ENCODE measurements at regions not wholly inside any gene's neighbourhood (a gene's known extent, or its start where the extent isn't known, plus 50 kb on each side); places are given as distances from the start of the nearest gene placed in this dataset.
"Not testable (repeated sequence)": the region's sequence is repeated elsewhere in the genome, so short reads cannot be mapped to it uniquely, and the experiment has no call there.

GRCh38 chr1:199472978-199473377 is 554.5 kb upstream of the NR5A2 start:
- DNase-seq: no peak

DNA sequence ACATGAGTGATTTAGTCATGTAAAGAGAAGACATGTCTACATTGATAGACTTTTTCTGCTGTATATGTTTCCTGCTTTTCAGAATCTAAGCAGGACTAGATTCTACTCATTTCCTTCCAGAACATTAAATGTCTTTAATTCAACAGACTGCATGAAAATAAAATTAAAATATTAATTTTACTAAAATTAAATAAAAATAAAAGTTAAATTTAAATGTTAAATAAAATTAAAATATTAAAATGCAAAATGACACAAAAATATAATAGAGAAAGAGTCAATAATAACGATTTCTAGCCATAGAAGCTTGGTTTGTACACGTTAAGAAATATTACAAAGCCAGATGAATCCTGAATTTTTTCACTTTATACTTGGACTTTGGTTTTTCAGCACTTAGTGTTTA is 552.8 kb upstream of the NR5A2 start:
- no peak for DNase-seq

GRCh38 chr1:199482426-199482825 is 545.1 kb upstream of the NR5A2 start:
- no peak for DNase-seq

DNA sequence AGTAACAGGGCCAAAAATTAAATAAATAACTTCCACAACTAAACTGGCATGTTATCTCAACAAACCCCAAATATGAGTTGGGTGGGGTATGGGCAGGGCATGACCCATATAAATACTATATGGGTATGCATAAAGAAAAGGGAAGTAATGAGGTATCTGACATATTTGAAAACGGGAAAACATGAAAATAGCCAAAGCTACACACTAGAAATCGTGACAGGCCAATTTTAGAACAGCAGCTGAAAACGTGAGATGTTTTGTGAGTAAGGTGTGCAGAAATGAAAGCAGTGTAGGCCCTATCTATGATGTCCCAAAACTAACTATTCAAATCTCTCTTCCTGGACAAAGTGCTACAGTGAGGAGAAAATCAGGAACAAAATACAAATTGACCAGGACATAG is 537.9 kb upstream of the NR5A2 start:
- DNase-seq: no peak

- DNase-seq: no peak
Measured at GRCh38 chr1:199490769-199491527, 536.6 kb upstream of the NR5A2 start.

- DNase-seq: no peak
Measured at GRCh38 chr1:199495432-199495831, 532.1 kb upstream of the NR5A2 start.

DNA sequence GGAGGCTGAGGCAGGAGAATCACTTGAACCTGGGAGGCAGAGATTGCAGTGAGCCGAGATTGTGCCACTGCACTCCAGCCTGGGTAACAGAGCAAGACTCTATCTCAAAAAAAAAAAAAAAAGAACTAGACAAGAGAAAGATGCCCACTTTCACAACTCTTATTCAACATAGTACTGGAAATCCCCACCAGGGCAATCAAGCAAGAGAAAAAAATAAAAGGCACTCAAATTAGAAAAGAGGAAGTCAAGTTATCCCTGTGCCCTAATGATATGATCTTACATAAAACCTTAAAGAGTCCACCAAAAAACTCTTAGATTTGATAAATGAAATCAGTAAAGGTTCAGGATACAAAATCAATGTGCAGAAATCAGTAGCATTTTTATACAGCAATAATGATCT is 528.7 kb upstream of the NR5A2 start:
- DNase-seq: not testable (repeated sequence)

GRCh38 chr1:199508072-199508471 is 519.4 kb upstream of the NR5A2 start:
- no peak for DNase-seq

DNA sequence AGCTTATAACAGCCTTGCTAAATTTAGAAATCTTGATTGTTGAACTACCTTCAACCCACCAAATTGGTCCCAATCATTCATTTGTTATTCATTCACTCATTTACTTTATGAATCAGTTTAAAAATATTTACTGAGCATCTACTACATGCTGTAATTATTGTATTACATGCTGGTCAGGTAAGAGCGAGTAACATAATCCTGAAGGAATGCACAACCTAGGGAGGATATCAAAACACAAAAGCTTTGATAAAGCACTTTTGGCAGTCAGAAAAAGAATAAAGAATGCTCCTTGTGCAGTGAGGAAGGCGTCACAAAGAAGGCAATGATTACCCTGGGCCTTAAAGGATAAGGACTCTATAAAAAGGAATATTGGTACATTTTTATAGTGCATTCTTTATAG is 518.9 kb upstream of the NR5A2 start:
- no peak for DNase-seq

DNA sequence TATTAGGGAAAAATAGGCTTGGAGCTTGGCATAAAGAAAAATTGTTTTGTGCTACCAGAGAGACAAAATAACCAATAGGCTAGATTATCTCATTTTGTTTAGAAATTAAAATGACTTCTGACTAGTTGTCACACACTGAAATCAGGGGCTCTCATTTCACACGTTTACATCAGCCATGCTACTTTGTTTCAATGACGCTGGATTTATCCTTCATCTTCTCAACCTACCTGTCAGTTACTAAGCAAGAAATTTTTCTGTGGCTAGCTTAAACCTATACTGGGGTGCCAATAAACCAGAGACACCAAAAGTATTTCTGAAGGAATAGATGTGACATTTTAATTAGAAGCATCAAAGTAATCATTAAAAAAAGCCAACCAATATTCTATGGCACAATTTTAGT is 518.1 kb upstream of the NR5A2 start:
- no peak for DNase-seq

- no peak for DNase-seq
Measured at GRCh38 chr1:199510314-199510713, 517.2 kb upstream of the NR5A2 start.

DNA sequence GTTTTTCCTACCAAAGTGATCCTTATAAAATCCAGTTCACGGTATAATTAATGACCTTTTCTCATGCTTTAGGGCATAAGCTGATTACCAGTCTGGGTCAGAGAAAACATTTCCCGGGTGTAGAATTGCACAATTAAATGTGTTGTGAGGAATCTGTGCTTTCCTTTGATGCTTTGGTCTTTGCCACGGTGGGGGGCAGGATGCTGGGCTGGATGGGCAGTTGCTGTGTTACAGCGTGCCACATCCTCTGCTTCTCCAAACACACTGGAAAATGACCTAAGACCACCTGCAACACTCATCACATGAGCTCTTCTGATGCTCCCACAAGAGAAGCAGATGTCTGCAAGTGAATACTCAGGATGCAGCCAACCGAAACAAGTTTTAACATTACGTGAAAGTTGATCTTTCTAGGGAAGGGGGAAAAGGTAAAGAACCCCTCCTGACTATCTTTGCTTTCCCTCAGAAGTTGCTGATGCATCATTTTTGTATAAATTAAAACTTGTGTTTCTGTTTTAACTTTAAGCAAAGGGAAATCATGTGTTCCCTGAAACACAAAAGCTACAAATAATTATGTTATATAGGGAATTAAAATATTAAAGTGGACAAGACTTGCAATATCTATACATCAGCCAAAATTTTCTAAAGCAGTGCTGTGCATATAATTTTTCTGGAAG is 515.3 kb upstream of the NR5A2 start:
- peak; percentile 80 to 89 for DNase-seq

DNA sequence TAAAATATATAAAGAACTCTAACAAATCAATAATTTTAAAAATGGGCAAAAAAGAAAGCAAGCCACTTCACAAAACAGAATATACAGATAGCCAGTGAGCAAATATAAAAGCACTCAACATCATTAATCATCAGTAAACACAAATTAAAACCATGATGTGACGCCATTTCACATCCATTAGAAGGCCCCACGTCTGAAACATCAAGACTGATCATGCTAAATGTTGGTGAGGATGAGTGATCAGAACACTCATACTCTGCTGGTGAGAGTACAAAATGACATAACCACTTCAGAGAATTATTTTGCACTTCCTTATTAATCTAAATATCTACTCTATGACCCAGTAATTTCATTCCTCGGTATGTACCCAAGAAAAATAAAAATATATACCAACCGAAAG is 512.2 kb upstream of the NR5A2 start:
- no peak for DNase-seq

- no peak for DNase-seq
Measured at GRCh38 chr1:199522338-199522737, 505.2 kb upstream of the NR5A2 start.

- no peak for DNase-seq
Measured at GRCh38 chr1:199522936-199523335, 504.6 kb upstream of the NR5A2 start.

DNA sequence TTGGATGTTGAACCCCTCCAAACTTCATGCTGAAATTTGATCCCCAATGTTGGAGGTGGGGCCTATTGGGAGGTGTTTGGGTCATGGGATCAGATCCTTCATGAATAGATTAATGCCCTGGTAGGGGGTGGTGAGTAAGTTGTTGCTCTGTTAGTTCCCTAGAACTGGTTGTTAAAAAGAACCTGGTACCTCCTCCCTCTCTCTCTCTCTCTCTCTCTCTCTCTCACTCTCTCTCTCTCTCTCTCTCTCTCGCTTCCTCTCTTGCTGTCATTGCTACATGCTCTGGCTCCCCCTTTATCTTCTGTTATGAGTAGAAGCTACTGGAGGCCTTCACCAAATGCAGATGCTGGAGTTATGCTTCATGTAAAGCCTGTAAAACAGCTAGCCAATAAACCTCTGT is 498.2 kb upstream of the NR5A2 start:
- DNase-seq: no peak

DNA sequence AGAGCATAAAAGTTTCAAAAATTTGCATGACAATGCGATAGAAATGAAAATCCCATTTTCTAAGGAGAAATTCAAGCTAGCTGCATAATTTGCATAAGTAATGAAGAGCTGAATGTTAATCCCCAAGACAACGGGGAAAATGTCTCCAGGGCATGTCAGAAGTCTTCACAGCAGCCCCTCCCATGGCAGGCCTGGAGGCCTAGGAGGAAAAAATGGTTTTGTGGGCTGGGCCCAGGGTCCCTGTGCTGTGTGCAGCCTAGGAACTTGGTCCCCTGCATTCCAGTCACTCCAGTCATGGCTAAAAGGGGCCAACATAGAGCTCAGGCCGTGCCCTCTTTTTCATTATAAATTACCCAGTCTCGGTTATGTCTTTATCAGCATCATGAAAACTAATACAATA is 494.1 kb upstream of the NR5A2 start:
- DNase-seq: not testable (repeated sequence)

- DNase-seq: no peak
Measured at GRCh38 chr1:199545780-199546179, 481.7 kb upstream of the NR5A2 start.

- no peak for DNase-seq
Measured at GRCh38 chr1:199546323-199546722, 481.2 kb upstream of the NR5A2 start.

DNA sequence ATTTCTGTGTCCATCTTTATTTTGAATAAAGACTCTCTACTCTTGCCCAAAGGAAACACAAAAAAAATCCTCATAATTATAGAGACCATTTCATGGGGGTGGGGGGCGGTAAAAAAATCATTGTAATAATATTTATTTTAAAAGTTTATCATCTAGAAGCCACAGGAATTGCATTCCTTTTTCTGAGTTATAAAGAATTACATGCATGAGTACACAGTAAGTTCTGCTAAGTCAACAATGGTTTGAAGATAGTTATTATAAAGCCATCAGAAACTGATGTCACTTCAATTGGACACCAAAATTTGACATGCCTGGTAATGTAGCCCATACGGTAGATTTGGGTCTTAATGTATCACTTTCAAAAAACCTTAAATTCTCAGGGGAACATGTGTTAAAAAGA is 478.1 kb upstream of the NR5A2 start:
- DNase-seq: no peak

DNA sequence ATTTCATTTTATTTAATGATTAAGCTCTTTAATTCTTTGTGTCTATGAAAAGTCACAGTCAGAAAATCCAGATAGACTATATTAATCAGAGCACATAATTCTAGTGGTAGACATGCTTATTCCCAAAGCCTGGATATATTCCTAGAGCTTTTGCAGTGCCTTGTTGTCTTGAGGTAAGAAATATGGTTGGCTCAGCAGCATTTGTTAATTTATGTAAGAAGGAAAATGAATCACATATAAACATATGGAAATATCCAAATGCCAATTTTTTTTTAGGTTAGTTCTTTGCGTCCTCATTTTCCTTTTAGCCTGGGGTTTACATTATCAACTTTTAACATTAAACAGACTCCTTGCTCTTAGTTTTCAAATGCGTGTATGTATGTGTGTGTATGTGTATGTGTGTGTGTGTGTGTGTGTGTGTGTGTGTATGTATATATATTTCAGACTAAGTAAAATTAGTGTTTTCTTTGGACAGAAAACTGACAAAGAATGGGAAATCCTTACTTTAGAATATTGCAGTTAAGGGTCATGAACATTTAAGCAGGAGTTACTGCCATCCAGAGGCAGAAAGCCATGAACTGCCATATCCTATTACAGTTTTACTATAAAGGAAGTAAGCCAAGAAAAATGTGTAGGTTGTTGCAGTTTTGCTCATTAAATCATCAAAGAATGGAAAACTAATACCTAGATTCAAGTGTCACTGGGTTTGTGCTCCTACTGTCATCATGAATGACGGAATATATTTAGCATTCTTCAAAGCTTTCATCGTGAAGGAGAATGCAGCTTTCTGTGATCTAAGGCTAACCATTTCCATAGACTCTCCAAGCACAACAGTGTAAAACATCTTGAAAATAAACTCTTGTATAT is 477.1 kb upstream of the NR5A2 start:
- peak in 1 of 2 experiments; percentile 11 for DNase-seq

- peak; percentile 23 to 53 for DNase-seq
Measured at GRCh38 chr1:199551967-199552565, 475.4 kb upstream of the NR5A2 start.

DNA sequence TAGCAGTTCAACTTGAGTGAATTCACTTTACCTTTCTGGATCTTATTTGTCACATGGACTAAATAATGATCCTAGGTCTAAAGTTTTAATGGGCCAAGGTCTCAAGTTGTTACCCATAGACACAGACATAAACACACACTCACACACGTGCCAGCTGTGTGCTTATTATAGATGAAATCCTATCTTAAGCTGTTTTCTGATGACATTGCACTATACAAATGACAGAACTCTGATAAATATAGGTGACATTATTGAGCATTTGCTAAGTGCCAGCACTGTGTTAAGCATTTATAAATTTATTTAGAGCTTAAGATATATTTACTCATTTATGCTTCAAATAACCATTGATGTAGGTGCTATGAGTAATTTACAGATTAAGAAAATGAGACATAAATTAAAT is 474.4 kb upstream of the NR5A2 start:
- DNase-seq: no peak
